ENCODE measurements at regions not wholly inside any gene's neighbourhood (a gene's known extent, or its start where the extent isn't known, plus 50 kb on each side); places are given as distances from the start of the nearest gene placed in this dataset.

DNA sequence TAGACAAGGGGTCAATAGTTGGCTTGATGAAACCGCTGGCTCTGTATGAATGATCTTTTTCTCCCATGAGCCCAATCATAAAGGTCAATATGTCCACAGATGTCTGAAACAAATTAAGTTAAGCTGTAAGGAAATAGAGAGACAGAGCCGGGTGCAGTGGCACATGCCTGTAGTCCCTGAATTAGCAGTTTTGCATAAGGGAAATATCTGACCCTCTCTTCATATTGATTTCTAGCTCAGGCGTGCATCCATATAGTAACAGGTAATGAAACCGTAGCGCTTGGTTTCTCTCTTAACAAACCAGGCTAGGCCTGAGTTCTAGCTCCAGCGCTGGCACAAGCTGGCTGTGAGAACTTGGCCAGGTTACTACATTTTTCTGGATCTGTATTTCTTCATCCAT is 118.1 kb upstream of the ERCC6L2 start:
- DNase-seq (ENCODE audit: low read depth) = no peak

DNA sequence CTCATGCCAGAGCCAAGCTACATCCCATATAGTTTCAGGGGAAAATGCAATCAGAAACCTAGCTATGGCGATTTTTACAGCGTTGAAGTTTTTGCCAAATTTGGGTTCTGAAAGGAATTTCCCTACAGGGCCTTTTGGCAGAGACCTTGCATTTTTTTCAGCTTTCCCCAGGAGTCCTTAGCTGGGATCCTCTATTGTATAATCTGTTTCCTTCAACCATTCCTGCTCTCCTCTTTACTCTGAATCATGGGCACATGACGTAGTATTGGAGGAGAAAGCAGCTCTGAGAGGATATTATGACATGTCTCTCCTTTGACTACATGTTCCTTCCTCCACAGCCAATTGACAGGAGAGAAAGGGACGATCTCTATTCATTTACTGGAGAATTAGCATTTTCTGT is 118.5 kb upstream of the ERCC6L2 start:
- no peak for DNase-seq (ENCODE audit: low read depth)

DNA sequence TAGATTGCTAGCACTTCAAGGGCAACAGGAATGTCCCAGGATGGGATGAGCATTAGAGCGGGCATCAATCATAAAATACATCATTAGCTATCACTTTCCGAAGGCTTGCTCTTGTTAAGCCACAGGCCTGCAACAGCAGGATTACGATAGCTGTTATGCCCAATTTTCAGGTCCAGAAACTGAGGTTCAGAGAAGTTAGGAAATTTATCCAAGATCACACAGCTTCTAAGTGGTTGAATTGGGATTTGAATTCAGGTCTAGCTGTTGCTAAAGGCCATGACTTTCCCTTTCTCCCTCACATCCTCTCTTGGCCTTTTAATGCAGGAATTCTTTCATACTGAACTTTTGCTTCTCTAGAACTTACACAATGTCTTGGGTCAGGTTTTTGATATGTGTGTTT is 119.4 kb upstream of the ERCC6L2 start:
- no peak for DNase-seq (ENCODE audit: low read depth)

DNA sequence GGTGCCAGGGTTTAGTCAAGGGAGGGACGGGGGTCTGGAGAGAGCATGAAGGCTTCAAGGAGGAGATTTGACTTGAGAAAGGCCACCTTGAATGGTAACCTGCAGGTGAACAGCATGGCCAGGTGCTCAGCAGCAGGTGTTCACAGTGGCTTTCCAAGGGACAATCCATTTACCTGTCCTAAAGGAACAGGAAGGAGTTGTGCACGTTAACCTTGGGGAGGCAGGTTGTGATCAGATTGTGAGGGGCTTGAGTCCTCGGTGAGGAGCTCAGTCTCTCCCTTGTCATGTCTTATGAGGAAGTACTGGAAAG is 120.1 kb upstream of the ERCC6L2 start:
- DNase-seq (ENCODE audit: low read depth) = no peak

DNA sequence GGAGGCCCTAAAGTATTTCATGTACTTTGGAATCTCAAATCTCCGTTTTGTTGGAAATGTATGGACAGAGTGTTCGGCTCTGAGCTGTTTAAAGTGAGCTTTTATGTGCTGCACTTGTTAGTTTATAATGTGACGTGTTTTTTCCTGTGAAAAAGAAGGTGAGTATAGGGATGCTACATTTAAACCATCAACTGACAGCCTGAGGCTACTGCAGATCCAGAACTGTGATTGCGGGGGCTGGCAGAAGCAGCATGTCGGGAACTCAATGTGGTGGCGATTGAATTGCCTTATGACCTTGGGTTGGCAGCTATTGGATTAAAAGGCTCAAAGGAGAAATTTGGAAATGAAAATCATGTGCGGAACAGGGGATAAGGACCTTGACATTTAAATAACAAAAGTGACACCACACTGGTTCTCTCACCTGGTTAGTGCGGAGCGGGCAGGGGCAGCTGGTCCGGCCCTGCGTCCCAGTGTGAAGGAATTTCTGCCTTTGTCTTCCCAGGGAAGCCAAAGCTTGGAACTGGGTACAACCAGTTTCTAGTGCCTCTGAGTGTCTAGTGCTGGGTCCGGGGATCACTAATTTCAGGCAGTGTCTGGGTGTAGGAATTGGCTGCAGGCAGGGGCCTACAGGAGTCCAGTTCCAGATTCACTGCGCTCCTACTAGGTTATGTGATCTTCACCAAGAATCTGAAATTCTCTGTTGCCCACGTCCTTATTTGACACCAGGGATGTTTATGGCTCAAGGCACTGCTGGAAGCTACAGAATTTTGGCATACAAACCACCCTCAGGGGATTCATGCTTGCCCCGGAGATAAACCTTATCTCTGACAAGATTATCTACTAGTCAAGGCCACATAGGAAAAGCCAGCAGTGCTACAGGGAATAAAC is 120.7 kb upstream of the ERCC6L2 start:
- no peak for DNase-seq (ENCODE audit: low read depth)

DNA sequence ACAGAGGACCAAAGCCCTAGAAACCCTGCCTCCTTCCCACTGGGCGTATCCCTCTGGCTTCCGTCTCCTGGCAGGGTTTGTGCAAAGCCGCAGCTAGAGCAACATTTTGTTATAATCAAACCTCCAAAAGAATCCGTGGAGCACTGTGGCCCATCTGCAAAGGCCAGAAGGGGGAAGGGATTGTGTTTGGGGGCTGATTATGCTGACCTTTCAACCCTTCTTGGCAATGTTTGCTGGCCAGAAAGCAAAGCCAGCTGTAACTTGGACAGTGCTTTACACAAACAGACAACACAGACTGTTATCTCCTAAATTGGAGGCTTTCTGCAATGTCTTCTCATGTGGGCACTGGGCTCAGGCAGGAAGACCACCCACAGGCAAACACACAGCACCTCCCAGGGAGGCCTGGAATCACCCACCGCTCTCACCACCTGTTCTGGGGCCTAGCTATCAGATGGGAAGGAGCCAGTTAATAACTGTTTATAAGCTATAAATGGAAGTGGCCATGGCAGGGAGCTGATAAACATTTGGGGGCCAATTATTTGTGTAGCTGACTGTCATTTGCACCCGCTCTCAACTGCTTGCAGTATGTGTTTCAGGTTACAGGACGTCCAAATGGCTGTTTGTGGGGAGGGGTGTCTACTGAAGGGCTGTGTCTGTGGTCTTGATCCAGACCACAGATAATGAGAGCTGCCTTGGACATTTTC is 121.6 kb upstream of the ERCC6L2 start:
- DNase-seq (ENCODE audit: low read depth) = no peak

DNA sequence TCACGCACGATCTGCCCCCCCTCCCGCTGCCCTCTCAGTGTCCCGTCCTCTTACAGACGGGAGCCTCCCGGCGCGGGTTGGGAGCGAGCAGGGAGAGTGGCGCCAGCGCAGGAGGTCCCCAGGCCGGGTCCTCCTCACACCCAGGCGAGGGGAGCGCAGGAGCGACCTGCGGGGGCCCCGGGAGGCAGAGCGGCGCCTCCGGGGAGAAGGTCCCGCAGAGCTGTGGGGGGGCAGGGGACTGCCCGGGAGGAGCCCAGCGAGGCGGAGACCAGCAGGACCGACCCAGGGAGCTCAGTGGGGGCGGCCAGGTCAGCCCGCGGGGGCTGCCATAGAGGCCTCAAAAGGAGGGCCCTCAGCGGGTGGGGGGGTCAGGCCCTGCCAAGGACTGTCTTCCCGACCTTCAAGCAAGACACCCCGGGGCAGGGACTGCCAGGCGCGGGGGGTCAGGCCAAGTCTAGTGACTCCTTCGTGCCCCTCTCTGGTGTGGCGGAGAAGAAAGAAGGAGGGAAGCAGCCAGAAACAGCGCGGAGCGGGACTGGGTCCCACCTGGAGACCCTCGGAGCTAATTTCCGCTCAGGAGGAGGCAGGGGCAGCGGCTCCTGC is 123.3 kb upstream of the ERCC6L2 start:
- no peak for DNase-seq (ENCODE audit: low read depth)

DNA sequence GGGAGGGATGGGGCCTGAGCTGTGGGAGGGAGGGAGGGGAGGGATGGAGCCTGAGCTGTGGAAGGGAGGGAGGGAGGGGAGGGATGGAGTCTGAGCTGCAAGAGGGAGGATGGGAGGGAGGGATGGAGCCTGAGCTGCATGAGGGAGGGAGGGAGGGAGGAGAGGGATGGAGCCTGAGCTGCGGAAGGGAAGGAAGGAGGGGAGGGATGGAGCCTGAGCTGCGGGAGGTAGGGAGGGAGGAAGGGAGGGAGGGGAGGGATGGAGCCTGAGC is 124.0 kb upstream of the ERCC6L2 start:
- DNase-seq (ENCODE audit: low read depth) = no peak

DNA sequence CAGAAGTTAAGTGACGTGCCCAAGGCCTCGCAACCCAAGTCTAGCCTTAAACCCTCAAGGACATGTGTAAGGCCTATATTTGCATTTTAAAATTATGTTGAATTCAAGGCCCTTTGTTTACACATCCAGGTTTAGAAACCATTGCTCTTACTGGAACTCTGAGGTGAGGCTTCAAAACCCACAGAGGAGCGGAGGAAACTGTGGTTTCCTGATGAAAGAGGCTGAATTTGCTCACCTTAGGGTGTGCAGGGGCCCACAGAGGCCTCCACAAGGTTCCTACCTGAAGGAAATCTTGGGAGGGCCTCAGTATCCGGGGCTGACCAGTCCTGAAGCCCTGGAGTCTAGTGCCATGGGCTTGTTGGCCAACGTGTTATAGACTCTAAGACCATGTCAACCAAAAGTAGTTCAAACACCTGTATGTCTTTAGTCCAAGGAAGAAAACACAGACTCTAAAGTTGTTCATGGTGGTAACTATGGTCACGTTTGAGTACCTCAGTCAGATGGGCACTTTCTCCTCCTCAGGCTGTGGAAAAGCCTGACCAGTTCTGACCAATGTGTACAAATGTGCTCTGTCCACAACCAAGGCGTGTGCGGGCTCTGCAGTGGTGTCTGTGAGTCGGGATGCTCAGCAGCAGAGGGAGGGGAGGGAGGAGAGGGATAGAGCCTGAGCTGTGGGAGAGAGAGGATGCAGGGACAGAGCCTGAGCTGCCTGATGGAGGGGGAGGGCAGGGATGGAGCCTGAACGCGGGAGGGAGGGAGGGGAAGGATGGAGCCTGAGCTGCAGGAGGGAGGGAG is 124.6 kb upstream of the ERCC6L2 start:
- DNase-seq (ENCODE audit: low read depth) = no peak

DNA sequence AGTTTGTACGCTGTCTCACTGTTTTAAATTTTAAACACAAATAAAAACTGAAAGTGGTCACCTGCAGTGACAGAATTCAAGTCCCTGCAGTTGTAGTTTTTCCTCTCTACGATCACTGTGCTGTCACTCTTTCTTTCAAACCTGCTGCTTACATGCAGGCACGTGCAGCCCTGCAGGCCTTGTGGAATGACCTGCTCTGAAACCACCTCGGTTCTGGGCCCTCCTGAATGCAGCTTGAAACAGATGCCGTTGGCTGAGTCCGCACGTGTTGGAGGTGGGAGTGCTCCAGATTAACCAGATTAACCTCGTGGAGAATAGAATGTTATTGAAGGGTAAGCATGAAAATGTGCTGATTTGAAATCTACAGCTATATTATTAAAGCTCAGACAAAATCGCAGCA is 126.0 kb upstream of the ERCC6L2 start:
- DNase-seq (ENCODE audit: low read depth) = no peak

DNA sequence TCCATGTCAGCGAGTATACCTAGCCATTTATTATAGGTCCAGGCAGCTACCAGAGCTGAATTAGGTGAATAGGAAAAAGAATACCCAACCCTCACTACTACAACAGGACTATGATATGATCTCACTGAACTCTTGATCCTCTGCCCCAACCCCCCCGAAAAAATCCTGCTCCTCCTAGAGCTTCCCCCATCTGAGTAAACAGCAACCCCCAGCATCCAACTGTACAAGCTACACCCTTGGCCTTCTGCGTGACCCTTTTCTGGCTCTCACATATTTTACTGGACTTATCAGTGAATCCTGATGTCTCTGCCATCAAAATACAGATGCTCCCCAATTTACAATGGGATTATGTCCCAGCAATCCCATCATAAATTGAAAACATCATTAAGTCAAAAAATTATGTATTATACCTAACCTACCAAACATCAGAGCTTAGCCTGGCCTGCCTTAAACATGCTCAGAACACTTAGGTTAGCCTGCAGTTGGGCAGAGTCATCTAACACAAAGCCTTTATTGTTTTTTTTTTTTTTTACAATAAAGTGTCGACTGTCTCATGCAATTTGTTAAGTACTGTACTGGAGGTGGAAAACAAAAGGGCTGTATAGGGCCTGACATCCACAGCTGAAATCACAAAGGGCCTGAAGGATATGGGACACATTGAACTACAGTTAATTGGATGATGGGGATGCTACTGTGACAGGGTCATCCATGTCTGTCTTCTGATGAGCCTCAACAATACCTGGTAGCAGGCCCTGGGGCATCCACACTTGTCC is 128.9 kb upstream of the ERCC6L2 start:
- DNase-seq (ENCODE audit: low read depth) = no peak

DNA sequence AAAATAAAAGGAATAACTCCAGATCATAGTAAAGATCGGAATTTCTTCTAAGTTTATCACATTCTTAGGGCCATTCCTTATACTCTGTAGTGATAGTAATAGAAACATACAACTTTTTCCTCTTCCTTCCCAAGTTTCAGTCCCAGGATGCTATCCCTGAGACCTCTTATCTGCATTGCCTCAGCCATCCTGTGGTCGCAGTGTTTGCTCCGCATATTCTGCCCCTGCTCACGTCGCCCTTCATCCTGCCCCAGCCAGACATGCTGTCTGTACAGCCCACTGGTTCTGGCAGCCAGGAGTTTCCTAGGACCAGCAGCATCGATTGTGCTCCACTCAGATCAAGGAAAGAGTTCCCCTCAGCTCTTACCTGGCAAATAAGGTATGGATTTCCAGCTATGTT is 132.7 kb upstream of the ERCC6L2 start:
- DNase-seq (ENCODE audit: low read depth) = no peak

DNA sequence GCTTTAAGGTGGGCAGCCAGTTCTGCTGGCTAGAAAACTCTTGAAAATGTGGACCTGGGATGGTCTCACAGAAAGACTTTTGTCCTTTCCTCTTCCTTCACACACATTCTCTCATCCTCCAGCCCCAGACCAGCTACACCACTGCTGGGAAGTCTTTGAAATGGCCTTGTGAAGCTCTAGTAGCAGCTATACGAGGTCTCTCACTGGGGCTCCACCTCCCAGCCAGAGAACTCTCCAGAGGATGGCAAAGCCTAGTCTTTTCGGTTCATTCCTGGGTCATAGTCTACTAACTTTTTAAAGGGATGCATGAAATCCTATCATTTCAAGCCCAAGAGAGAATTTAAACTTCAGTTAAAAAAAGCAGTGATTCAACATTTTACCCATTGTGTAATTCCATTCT is 133.9 kb upstream of the ERCC6L2 start:
- DNase-seq (ENCODE audit: low read depth) = no peak

DNA sequence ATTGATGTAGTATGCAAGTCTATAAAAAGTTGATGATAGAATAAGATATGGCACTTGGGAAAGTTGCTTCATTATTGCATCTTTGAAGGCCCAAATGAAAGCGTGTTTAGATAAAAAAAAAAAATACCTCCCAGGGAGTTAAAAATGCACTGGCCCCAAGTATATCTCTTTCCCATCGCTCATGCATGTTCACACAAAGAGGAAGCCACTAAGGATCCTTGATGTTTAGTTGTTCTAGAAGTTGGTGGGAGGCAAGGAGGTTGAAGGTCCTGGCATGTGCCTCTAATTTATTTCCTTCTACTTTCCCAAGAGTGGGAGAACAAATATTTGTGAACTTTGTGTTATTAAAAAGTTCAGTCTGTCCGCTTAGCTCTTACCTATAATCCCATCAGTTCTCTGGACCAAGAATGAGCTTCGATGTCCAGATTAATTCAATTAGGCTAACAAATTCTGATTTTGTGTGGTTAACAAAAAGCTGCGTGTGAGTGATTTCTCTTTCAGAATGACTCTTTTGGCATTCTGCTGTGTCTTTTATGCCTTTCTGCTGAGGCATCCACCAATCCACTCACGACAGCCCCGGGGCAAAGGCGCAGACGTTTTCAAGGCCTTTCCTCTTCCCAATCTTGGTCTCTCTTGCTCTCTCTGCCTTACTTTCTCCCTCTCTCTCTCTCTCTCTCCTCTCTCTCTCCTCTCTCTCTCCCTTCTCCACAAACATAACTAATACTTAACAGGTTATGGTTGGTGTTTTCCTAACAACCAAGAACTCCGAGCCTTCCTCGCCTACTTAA is 135.1 kb upstream of the ERCC6L2 start:
- no peak for DNase-seq (ENCODE audit: low read depth)

DNA sequence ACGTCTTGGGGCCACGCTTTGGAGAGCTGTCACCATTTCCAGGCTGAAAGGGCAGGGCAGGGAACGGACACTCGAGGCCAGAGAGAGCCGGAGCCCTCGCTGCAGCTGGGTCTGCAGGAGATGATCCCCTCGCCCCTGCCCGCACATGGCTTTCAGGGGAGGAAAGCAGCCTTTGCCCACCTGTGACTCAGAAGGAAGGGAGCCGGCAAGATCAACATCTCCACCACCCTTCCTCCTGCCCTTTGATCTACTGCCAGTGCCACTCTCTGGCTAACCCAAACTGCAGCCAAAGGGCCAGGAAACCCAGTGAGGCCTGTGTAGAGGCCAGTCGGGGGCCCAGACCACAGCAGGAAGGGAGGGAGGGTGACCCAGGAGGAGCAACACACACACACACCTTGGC is 137.1 kb upstream of the ERCC6L2 start:
- DNase-seq (ENCODE audit: low read depth) = no peak

DNA sequence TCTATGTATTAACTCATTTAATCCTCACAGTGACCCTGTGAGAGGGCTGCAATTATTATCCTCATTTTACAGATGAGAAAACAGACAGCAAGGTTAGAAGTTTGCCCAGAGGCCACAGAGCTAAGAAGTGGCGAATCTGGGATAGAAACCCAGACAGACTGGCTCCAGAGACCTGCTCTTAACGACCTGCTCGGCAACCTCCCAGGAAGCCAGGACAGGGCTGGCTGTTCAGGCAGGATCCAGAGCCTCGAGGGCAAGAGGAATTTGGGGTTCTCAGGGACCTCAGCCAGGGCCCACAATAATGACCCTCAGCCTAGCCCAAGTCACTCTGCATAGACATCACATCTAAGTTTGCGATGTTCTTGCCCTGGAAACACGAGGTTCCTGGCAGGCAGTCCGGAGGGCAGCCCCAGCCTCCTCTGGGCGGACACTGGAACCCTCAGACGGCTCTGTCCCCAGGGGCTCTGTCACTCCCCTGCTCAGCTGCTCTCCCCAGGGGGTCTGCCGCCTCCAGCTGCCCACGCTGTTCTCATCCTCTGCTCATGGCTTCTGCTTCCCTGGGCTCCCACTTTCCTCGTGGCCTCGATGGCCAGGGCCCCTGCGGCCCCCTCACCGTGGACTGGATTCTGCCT is 138.5 kb upstream of the ERCC6L2 start:
- no peak for DNase-seq (ENCODE audit: low read depth)

DNA sequence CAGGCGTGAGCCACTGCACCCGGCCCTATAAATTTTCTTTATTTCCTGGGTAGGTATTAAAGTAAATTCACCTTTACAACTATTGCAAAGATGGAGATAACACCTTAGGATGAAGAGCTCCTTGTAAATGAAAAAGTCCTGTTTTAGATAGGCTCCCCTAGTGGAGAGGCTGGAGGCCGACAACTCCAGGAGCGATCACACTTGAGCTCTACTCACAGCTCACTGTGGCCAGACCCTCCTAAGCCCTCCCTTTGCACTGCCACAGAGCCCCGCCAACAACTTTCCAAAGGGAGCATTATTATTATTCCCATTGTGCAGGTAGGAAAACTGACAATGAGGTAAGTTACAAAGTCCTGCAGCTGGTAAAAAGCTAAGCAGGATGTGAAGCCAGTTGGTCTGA is 139.1 kb upstream of the ERCC6L2 start:
- DNase-seq (ENCODE audit: low read depth) = no peak

DNA sequence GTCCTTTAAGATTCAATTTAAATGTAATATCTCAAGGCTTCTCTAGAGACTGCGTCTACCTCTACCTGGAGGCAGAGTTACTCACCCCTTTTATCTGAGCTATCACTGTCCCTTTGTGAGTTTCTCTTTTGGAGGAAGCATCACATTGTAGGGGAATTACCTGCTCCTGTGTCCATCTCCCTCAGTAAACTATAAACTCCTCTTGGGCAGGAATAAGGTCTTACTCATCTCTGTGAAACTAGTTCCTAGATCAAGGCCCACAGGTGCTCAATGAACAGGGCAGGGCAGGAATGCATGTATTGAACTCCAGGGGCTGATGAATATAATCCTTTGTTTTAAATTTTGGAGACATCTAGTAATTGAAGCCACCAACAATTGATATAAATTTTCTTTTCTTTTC is 139.8 kb upstream of the ERCC6L2 start:
- no peak for DNase-seq (ENCODE audit: low read depth)

DNA sequence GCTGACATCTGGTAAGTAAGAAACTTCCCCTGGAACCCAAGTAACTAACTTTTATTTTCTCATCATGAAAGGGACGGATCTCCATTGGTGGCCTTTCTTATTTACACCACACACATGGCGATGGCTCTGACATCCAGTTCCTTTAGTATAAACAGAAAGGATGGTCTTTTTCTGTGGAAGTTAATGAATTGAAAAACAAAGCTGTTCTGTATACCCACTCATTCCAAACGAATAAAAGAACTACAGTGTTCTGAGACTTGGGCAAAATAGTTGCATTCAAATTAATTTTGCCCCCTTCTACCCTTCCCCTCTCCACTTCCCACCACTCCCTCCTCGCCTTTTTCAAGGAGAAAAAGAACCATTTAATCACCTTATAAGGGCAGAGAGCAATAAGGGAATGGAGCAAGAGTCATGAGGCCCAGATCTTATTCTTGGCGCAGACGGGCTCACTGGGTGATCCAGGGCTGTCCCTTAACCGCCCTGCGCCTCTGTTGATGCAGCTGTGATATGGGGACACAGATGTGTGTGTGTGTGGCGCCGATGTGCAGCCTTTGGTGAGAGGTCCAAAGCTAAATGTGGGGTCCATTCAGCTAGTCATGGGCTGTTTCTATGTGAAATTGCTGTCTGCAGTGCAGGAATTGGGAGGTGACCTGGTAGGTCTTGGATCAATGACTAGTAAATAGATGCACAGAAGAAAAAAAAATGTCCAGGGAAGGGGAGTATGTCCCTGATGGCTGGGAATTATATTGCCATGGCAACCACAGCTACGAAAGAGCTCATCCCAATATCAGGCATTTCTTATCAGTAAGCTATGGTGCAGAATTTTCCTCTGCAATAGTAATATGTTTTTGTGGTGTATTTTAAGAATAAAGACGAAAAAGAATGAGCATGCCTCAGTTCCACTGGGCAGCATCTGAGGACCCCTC is 141.5 kb upstream of the ERCC6L2 start:
- no peak for DNase-seq (ENCODE audit: low read depth)

Data from forelimb muscle (tissue), 1 donor.